Gastrocnemius medialis (tissue), 4 donors: ENCODE measurements at regions not wholly inside any gene's neighbourhood (a gene's known extent, or its start where the extent isn't known, plus 50 kb on each side); places are given as distances from the start of the nearest gene placed in this dataset.

Source experiments
- ATAC-seq, 2 donors: fragments of 150-250 bp; one replicate each; pipeline ENCODE4 v1.9.1; 2016
- DNase-seq, 2 donors: peaks; one replicate each; pipeline ENCODE4 v3.0.0-alpha.2; 2019
- H3K27ac ChIP-seq, 4 donors: fragments of 200-600 bp; sonication (generic); 1 replicate in 1 of 4; 2 replicates in 3 of 4; pipeline ENCODE4 v1.5.1; 2016 to 2018; ENCODE audit warnings: mild to moderate bottlenecking in 2 of 4, moderate library complexity in 1 of 4
- H3K27me3 ChIP-seq, 3 donors: fragments of 200-600 bp; sonication (generic) in 2 of 3; 1 replicate in 1 of 3; 2 replicates in 2 of 3; pipeline versions ENCODE4 v1.5.1 to v1.6.0; 2016 to 2019; ENCODE audit warnings: mild to moderate bottlenecking in 1 of 3, moderate library complexity in 1 of 3
- H3K36me3 ChIP-seq, 2 donors: fragments of 200-600 bp; sonication (generic) in 1 of 2; one replicate each; pipeline ENCODE4 v1.5.1; 2017 to 2018
- H3K4me1 ChIP-seq, 2 donors: fragments of 200-600 bp; sonication (generic) in 1 of 2; one replicate each; pipeline ENCODE4 v1.5.1; 2016 to 2017; ENCODE audit warnings: mild to moderate bottlenecking in 2 of 2
- H3K4me3 ChIP-seq, 4 donors: fragments of 200-600 bp; sonication (generic) in 3 of 4; 1 replicate in 1 of 4; 2 replicates in 3 of 4; pipeline ENCODE4 v1.5.1; 2016 to 2019; ENCODE audit warnings: mild to moderate bottlenecking in 2 of 4
- H3K9me3 ChIP-seq, 3 donors: fragments of 200-600 bp; sonication (generic) in 2 of 3; 1 replicate in 1 of 3; 2 replicates in 2 of 3; pipeline ENCODE4 v1.5.1; 2016 to 2019
- POLR2A ChIP-seq, 2 donors: fragments of 450-650 bp; IDR thresholded peaks; one replicate each; pipeline ENCODE4 v1.6.1; 2017; ENCODE audit warnings: antibody characterized with exemption in 2 of 2, mild to moderate bottlenecking in 2 of 2, moderate library complexity in 2 of 2
- in situ Hi-C, 4 donors: fragments of 200-750 bp; cut with MboI; loops; one replicate each; pipeline versions ENCODE4 v1.15.0 to v1.8.0; 2017; ENCODE audit warnings: low sequenced_read_pairs in 4 of 4
- intact Hi-C: fragments of 100-400 bp; cut with DNase I; formaldehyde crosslinking; loops from one replicate; pipeline ENCODE4 v1.15.1; 2023; ENCODE audit warnings: low total_unique reads
- TF ChIP-seq, protein P1 (sequence below), 5 experiments: fragments of 450-650 bp in 3 of 5; fragments of 200-600 bp in 2 of 5; sonication (generic) in 2 of 5; IDR thresholded peaks in 4 of 5; conservative IDR thresholded peaks in 1 of 5; 1 replicate in 4 of 5; 2 replicates in 1 of 5; pipeline ENCODE4 v1.5.1; 2016 to 2019; ENCODE audit warnings: antibody characterized with exemption in 5 of 5, mild to moderate bottlenecking in 3 of 5, moderate library complexity in 3 of 5

DNA sequence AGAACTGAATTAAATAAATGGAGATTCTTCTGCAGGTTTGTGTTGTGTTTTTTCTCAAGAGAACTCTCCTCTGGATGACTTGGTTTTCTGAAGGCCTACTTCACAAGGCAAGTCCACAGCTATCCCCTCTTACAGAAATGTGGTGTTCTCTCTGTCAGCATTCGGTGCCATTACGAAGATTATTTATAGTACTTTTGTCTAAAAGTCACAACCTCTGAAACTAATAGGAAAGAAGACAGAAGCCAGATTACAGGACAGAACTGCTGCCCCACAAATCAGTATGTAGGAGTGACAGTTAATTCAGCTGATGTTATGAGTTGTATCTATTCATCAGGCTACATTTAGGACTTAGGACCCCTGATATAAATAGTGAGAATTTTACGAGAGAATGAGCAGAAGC is 413.5 kb downstream of the TMX3 start:
- H3K27ac ChIP-seq = no peak overlapping the region
- no peak overlapping the region for H3K4me3 ChIP-seq
- ATAC-seq (no peak), DNase-seq (no peak)
- TF ChIP-seq POLR2A (IDR thresholded peaks at IDR 0.05) = no peak
- TF ChIP-seq, protein P1, sequence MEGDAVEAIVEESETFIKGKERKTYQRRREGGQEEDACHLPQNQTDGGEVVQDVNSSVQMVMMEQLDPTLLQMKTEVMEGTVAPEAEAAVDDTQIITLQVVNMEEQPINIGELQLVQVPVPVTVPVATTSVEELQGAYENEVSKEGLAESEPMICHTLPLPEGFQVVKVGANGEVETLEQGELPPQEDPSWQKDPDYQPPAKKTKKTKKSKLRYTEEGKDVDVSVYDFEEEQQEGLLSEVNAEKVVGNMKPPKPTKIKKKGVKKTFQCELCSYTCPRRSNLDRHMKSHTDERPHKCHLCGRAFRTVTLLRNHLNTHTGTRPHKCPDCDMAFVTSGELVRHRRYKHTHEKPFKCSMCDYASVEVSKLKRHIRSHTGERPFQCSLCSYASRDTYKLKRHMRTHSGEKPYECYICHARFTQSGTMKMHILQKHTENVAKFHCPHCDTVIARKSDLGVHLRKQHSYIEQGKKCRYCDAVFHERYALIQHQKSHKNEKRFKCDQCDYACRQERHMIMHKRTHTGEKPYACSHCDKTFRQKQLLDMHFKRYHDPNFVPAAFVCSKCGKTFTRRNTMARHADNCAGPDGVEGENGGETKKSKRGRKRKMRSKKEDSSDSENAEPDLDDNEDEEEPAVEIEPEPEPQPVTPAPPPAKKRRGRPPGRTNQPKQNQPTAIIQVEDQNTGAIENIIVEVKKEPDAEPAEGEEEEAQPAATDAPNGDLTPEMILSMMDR (IDR thresholded peaks at IDR 0.05 in 4 of 5, conservative IDR thresholded peaks at IDR 0.05 in 1 of 5) = no peak
- no peaks in the 10 kb centered on the region for H3K36me3 ChIP-seq
- no peaks in the 10 kb centered on the region for H3K27me3 ChIP-seq
- H3K4me1 ChIP-seq = no peaks in the 10 kb centered on the region
- intact Hi-C loops = no loop called here
- H3K9me3 ChIP-seq = no peaks in the 10 kb centered on the region
- in situ Hi-C loops = no loop called here

DNA sequence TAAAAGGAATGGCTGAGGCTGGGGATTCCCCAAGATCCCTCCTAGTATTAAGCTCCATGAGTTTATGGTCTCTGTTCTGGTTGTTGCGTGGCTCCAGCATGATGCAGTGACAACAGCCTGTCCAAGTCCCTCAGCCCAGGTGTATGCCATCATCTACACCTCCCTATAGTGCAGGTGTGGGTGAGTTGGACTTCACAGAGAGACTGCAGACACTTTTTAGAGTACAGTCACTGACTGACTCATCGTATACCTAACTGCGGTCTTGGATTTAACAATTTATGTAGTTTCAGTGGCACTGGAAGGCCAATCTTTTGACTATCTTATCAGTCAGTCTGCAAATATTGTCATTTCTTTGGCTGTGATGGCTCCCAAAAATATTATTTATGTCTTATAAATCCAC is 415.0 kb downstream of the TMX3 start:
- H3K9me3 ChIP-seq = no peaks in the 10 kb centered on the region
- in situ Hi-C loops (no loop called here), intact Hi-C loops (no loop called here)
- no peaks in the 10 kb centered on the region for H3K27me3 ChIP-seq
- ATAC-seq (no peak), DNase-seq (no peak)
- TF ChIP-seq, protein P1 (IDR thresholded peaks at IDR 0.05 in 4 of 5, conservative IDR thresholded peaks at IDR 0.05 in 1 of 5) = no peak
- TF ChIP-seq POLR2A (IDR thresholded peaks at IDR 0.05) = no peak
- no peak overlapping the region for H3K4me3 ChIP-seq
- no peak overlapping the region for H3K27ac ChIP-seq
- H3K4me1 ChIP-seq = no peaks in the 10 kb centered on the region
- no peaks in the 10 kb centered on the region for H3K36me3 ChIP-seq

DNA sequence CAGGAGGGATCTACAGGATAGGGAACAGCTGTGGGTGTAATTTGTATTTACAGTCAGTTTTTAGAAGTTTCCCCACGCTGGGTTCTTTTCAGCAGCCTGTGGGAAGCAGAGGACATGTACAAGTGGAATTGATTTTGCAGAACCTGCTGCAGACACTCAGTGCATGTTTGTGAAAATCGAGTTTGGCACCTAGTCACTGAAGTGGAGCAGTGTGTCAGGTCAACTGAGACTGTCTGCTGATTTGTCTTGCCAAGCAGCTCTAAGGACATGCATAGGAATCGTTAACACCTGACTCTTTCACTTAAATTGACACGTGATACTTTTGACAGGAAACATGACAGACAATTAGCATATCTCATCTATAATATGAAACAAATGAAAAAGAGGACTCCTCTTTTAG is 416.6 kb downstream of the TMX3 start:
- no peak for DNase-seq
- intact Hi-C loops = no loop called here
- no peak for ATAC-seq
- in situ Hi-C loops = no loop called here
- Histone ChIP-seq H3K4me3 (no peak overlapping the region), H3K36me3 (no peaks in the 10 kb centered on the region), H3K27ac (no peak overlapping the region), H3K4me1 (no peaks in the 10 kb centered on the region), H3K9me3 (no peaks in the 10 kb centered on the region), H3K27me3 (no peaks in the 10 kb centered on the region)
- no peak for TF ChIP-seq POLR2A (IDR thresholded peaks at IDR 0.05)
- TF ChIP-seq, protein P1 (IDR thresholded peaks at IDR 0.05 in 4 of 5, conservative IDR thresholded peaks at IDR 0.05 in 1 of 5) = no peak

DNA sequence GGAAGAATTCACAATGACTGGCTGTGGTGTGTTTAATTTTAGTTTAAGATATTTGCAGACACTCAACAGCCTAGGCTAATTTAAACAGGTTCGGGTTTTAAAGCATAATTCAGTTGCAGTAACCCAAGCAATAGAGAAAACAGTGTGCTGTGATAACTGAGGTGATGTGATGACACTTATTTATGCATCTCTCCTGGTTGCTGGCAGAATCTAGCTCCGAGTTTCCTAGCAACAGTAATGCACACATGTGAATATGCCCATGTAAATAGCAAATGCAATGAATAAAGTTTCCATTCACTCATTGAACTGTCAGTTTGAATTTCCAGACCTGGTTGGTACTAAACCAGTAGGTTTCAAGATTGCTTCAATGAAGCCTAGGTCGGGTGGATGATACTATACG is 426.5 kb downstream of the TMX3 start:
- TF ChIP-seq POLR2A (IDR thresholded peaks at IDR 0.05) = no peak
- TF ChIP-seq, protein P1 (IDR thresholded peaks at IDR 0.05 in 4 of 5, conservative IDR thresholded peaks at IDR 0.05 in 1 of 5) = no peak
- H3K4me1 ChIP-seq = no peaks in the 10 kb centered on the region
- no peak overlapping the region for H3K27ac ChIP-seq
- in situ Hi-C loops = no loop called here
- H3K4me3 ChIP-seq = no peak overlapping the region
- intact Hi-C loops = no loop called here
- H3K9me3 ChIP-seq = no peaks in the 10 kb centered on the region
- no peak for DNase-seq
- ATAC-seq = no peak
- H3K27me3 ChIP-seq = no peaks in the 10 kb centered on the region
- H3K36me3 ChIP-seq = no peaks in the 10 kb centered on the region

DNA sequence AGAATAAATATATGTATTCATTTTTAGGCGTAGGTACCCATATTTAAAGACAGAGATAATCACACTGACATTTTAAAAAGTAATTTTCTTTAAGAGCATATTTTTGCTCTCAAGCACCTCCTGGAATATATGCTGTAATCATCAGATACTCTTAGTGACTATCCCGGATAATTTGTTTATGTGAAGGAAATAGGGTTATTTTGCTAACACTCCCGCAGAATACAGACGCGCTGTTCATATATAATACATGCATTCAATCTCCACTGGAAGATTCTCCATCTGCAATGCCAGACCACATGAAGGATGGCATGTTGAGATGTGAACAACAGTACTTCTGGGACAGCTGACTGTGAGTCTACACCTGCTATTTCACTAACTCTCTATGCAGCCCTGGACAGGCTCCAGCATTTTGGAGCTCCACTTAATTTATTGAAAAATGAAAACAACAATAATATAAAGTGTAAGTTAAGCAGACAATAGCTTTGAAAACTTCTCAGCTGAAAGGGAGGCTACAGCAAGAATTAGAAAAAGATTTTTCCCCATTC is 430.6 kb downstream of the TMX3 start:
- no peak overlapping the region for H3K27ac ChIP-seq
- intact Hi-C loops = no loop called here
- no peaks in the 10 kb centered on the region for H3K4me1 ChIP-seq
- H3K4me3 ChIP-seq = no peak overlapping the region
- DNase-seq (no peak), ATAC-seq (no peak)
- H3K9me3 ChIP-seq = no peaks in the 10 kb centered on the region
- TF ChIP-seq, protein P1 (IDR thresholded peaks at IDR 0.05 in 4 of 5, conservative IDR thresholded peaks at IDR 0.05 in 1 of 5) = no peak
- no peak for TF ChIP-seq POLR2A (IDR thresholded peaks at IDR 0.05)
- H3K36me3 ChIP-seq = no peaks in the 10 kb centered on the region
- in situ Hi-C loops = no loop called here
- H3K27me3 ChIP-seq = no peaks in the 10 kb centered on the region
